ENCODE measurements at regions not wholly inside any gene's neighbourhood (a gene's known extent, or its start where the extent isn't known, plus 50 kb on each side); places are given as distances from the start of the nearest gene placed in this dataset.
"Not testable (repeated sequence)": the region's sequence is repeated elsewhere in the genome, so short reads cannot be mapped to it uniquely, and the experiment has no call there.

- not testable (repeated sequence) for DNase-seq
Measured at GRCh38 chr21:9950363-9950762, 571.0 kb upstream of the TPTE start.

GRCh38 chr21:9958791-9959190 is 562.6 kb upstream of the TPTE start:
- not testable (repeated sequence) for DNase-seq

- not testable (repeated sequence) for DNase-seq
Measured at GRCh38 chr21:9959220-9959964, 562.0 kb upstream of the TPTE start.

- not testable (repeated sequence) for DNase-seq
Measured at GRCh38 chr21:9969399-9969798, 552.0 kb upstream of the TPTE start.

- not testable (repeated sequence) for DNase-seq
Measured at GRCh38 chr21:9972018-9972417, 549.4 kb upstream of the TPTE start.

GRCh38 chr21:9978371-9978770 is 543.0 kb upstream of the TPTE start:
- DNase-seq = not testable (repeated sequence)

GRCh38 chr21:9997507-9997906 is 523.9 kb upstream of the TPTE start:
- DNase-seq = not testable (repeated sequence)

GRCh38 chr21:10002762-10003313 is 518.5 kb upstream of the TPTE start:
- DNase-seq = not testable (repeated sequence)

GRCh38 chr21:10005791-10006190 is 515.6 kb upstream of the TPTE start:
- not testable (repeated sequence) for DNase-seq

GRCh38 chr21:10016991-10017390 is 504.4 kb upstream of the TPTE start:
- DNase-seq = not testable (repeated sequence)

- DNase-seq = not testable (repeated sequence)
Measured at GRCh38 chr21:10017757-10018156, 503.6 kb upstream of the TPTE start.

- DNase-seq = not testable (repeated sequence)
Measured at GRCh38 chr21:10021462-10021861, 499.9 kb upstream of the TPTE start.

GRCh38 chr21:10022745-10023144 is 498.6 kb upstream of the TPTE start:
- DNase-seq = not testable (repeated sequence)

All from activated CD8-positive, alpha-beta memory T cell treated with anti-CD3 and anti-CD28 coated beads, Interleukin-2, amount 50 U/mL, for 4 hours (primary cell).